GM12891 (cell line): ENCODE measurements at regions not wholly inside any gene's neighbourhood (a gene's known extent, or its start where the extent isn't known, plus 50 kb on each side); places are given as distances from the start of the nearest gene placed in this dataset.

Experiments used
- POLR2A ChIP-seq: IDR thresholded peaks from 2 replicates; pipeline ENCODE4 v1.6.1; 2011; ENCODE audit warnings: low read depth, low read length, control low read depth
- POLR2AphosphoS5 ChIP-seq: IDR thresholded peaks from 2 replicates; pipeline ENCODE4 v1.6.1; 2011; ENCODE audit warnings: low read depth, low read length, control low read depth
- SPI1 ChIP-seq: IDR thresholded peaks from 2 replicates; pipeline ENCODE4 v1.6.1; 2011; ENCODE audit warnings: low read depth, low read length, control low read depth
- TAF1 ChIP-seq: IDR thresholded peaks from 2 replicates; pipeline ENCODE4 v1.6.1; 2011; ENCODE audit warnings: low read depth, low read length, control low read depth

DNA sequence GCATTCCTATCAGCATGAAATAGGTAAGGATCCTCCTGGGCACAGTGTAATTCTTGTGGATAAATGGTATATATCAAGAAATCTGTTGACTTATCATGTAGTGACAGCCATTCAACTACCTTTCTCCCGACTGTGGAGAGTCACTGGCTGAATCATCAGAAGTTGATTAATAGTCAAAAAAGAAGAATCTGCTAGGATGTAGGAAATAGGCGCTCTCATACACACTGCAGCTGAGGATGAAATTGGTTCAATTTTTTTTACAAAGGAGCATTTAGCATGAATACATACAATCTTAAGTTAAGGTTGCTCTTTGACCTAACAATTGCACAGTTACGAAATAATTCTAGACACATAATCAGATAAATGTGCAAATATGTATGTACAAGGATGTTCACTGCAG, 486.8 kb downstream of the ADGRL2 start:
- TF ChIP-seq POLR2A (no peak), POLR2AphosphoS5 (no peak), TAF1 (no peak), SPI1 (no peak)
